K562 (cell line): ENCODE measurements at regions not wholly inside any gene's neighbourhood (a gene's known extent, or its start where the extent isn't known, plus 50 kb on each side); places are given as distances from the start of the nearest gene placed in this dataset.

Experiments used
- ATAC-seq: fragments of 200-7000 bp; cut with Tn5 transposase; 3 replicates; pipeline ENCODE4 v1.9.1; 2020; ENCODE audit warnings: moderate library complexity
- BruUV-seq: library from RNA; stranded (reverse); fragments of 400-500 nt; replicated peaks from 2 replicates; lab custom pipeline; 2021; lab: Mats Ljungman, UMichigan
- CTCF ChIA-PET: fragments of 300-600 bp; formaldehyde crosslinking; extraction: SDS; loops from one replicate; lab custom pipeline; 2021; ENCODE audit warnings: low intra/inter-chr PET ratio; lab: Yijun Ruan, JAX
- POLR2A ChIA-PET: fragments of 300-600, 350-650 bp; sonication (Branson Sonifier 250); formaldehyde crosslinking; extraction: SDS; loops from one replicate; lab custom pipeline; 2021; ENCODE audit warnings: antibody characterized with exemption, inconsistent platforms; lab: Yijun Ruan, JAX
- DNase-seq, 4 experiments: peaks; one replicate each; pipeline versions ENCODE4 v3.0.0 to v3.0.0-alpha.2; 2011 to 2018; ENCODE audit warnings: low spot score in 3 of 4, mixed read lengths in 3 of 4; ENCODE audit errors: extremely low read depth in 1 of 4
- FAIRE-seq: peaks from 2 replicates; lab custom pipeline; 2011; peaks lifted over from hg19 to GRCh38; lab: Jason Lieb, UNC
- H2AFZ ChIP-seq: 2 replicates; pipeline ENCODE4 v1.6.0; 2011; ENCODE audit warnings: low read depth, low read length, control low read depth, inconsistent platforms
- H3K27ac ChIP-seq: fragments of 200-600 bp; 3 replicates; pipeline ENCODE4 v1.8.0; 2011; ENCODE audit warnings: low read depth, mild to moderate bottlenecking, control low read depth, inconsistent platforms, low read length, moderate library complexity, mixed read lengths; ENCODE audit errors: extremely low read depth
- H3K27me3 ChIP-seq, 2 experiments: fragments of 300-600 bp in 1 of 2; 2 replicates in 1 of 2; 3 replicates in 1 of 2; pipeline versions ENCODE4 v1.6.0 to v1.8.0; 2011; ENCODE audit warnings: inconsistent platforms in 2 of 2, low read length in 2 of 2, mild to moderate bottlenecking in 1 of 2, mixed read lengths in 1 of 2, moderate library complexity in 1 of 2; ENCODE audit not compliant: control insufficient read depth in 2 of 2, insufficient read depth in 2 of 2
- H3K36me3 ChIP-seq: fragments of 300-600 bp; 3 replicates; pipeline ENCODE4 v1.8.0; 2011; ENCODE audit warnings: mild to moderate bottlenecking, low read length, inconsistent platforms; ENCODE audit not compliant: control insufficient read depth, insufficient read depth
- H3K4me1 ChIP-seq, 2 experiments: fragments of 200-600 bp in 1 of 2; replicated peaks in 1 of 2; 2 replicates in 1 of 2; 3 replicates in 1 of 2; pipeline versions ENCODE4 v1.5.1 to v1.8.0; 2011; ENCODE audit warnings: inconsistent platforms in 2 of 2, low read length in 2 of 2, mild to moderate bottlenecking in 1 of 2, mixed read lengths in 1 of 2, moderate library complexity in 1 of 2; ENCODE audit not compliant: control insufficient read depth in 2 of 2, insufficient read depth in 2 of 2
- H3K4me2 ChIP-seq: 2 replicates; pipeline ENCODE4 v1.6.1; 2011; ENCODE audit warnings: low read length, control low read depth, inconsistent platforms, mixed read lengths; ENCODE audit not compliant: insufficient read depth
- H3K4me3 ChIP-seq: fragments of 200-600 bp; sonication (generic), shearing (Covaris generic); 2 replicates; pipeline ENCODE4 v1.5.1; 2016; ENCODE audit warnings: control low read depth, inconsistent platforms
- H3K79me2 ChIP-seq: fragments of 200-600 bp; 3 replicates; pipeline ENCODE4 v1.8.0; 2011; ENCODE audit warnings: low read length, inconsistent platforms; ENCODE audit not compliant: control insufficient read depth, insufficient read depth
- H3K9ac ChIP-seq, 2 experiments: 2 replicates each; pipeline versions ENCODE4 v1.6.0 to v1.6.1; 2011; ENCODE audit warnings: low read depth in 2 of 2, low read length in 2 of 2, control low read depth in 1 of 2, inconsistent platforms in 1 of 2, mild to moderate bottlenecking in 1 of 2, mixed read lengths in 1 of 2; ENCODE audit not compliant: insufficient read depth in 1 of 2
- H3K9me1 ChIP-seq: one replicate; pipeline ENCODE4 v1.6.0; 2011; ENCODE audit warnings: inconsistent platforms, mild to moderate bottlenecking, low read length, moderate library complexity; ENCODE audit not compliant: control insufficient read depth, insufficient read depth
- H3K9me3 ChIP-seq: replicated peaks from 2 replicates; pipeline ENCODE4 v1.5.1; 2011; ENCODE audit warnings: low read depth, low read length, inconsistent platforms; ENCODE audit not compliant: control insufficient read depth, insufficient read depth
- H4K20me1 ChIP-seq: replicated peaks from 2 replicates; pipeline ENCODE4 v1.6.1; 2011; ENCODE audit warnings: low read length, inconsistent platforms, mixed read lengths; ENCODE audit not compliant: control insufficient read depth, insufficient read depth
- MEF2A ChIP-seq: IDR thresholded peaks from 2 replicates; pipeline ENCODE4 v1.6.1; 2011; ENCODE audit warnings: low read depth, mild to moderate bottlenecking, low read length, moderate library complexity; ENCODE audit not compliant: control insufficient read depth
- MEIS2 ChIP-seq: fragments of 450-650 bp; IDR thresholded peaks from 2 replicates; pipeline ENCODE4 v1.6.1; 2014; ENCODE audit warnings: mild to moderate bottlenecking; ENCODE audit not compliant: partially characterized antibody
- TCF15 ChIP-seq: fragments of 250-450 bp; sonication (Bioruptor Pico); IDR thresholded peaks from 2 replicates; pipeline ENCODE4 v1.8.0; 2022; ENCODE audit warnings: moderate library complexity, mild to moderate bottlenecking, inconsistent platforms
- ZNF143 ChIP-seq: sonication (generic); formaldehyde crosslinking; IDR thresholded peaks from 2 replicates; pipeline ENCODE4 v1.9.0; 2022; ENCODE audit warnings: mild to moderate bottlenecking, missing genetic modification reagents
- ZNF561 ChIP-seq: fragments of 450-650 bp; formaldehyde crosslinking; conservative IDR thresholded peaks from 2 replicates; pipeline ENCODE4 v1.4.0; 2020; ENCODE audit warnings: mild to moderate bottlenecking, moderate library complexity
- WGBS: fragments of 100-300 bp; shearing (Covaris generic); methylation state at CpG from one replicate; pipeline ENCODE4 v1.1.6; 2016; ENCODE audit warnings: low coverage, mixed read lengths; ENCODE audit not compliant: insufficient coverage; ENCODE audit errors: missing lambda C conversion rate; 5-methylcytosine and 5-hydroxymethylcytosine counted together
- in situ Hi-C: fragments of 300-500 bp; cut with MboI; formaldehyde crosslinking; loops from 4 replicates; pipeline ENCODE4 v1.15.0; 2018; ENCODE audit warnings: inconsistent platforms, mixed read lengths
- intact Hi-C: fragments of 100-400 bp; cut with micrococcal nuclease; formaldehyde crosslinking; loops from 2 replicates; pipeline ENCODE4 v1.14.2; 2022
- TF ChIP-seq, protein P1 (sequence below): fragments of 450-650 bp; IDR thresholded peaks from 2 replicates; pipeline ENCODE4 v1.6.1; 2016; ENCODE audit warnings: antibody characterized with exemption

- H3K27me3 ChIP-seq: no peaks in the 10 kb centered on the region; a peak in 1 of 5 replicates
- H3K4me1 ChIP-seq: no peaks in the 10 kb centered on the region
- H3K9me3 ChIP-seq: no peaks in the 10 kb centered on the region
- no peak overlapping the region for H3K4me3 ChIP-seq
- FAIRE-seq (no peak), DNase-seq (no peak), ATAC-seq (no peak)
- in situ Hi-C loops: no loop called here
- no peaks in the 10 kb centered on the region for H3K9me1 ChIP-seq
- ChIA-PET POLR2A (no interaction called here), CTCF (no interaction called here)
- intact Hi-C loops: no loop called here
- BruUV-seq: no TSS peak
- 0% methylated on average over 3 of the region's 3 CpGs for WGBS
- H3K27ac ChIP-seq: no peak overlapping the region
- no peak for TF ChIP-seq MEF2A
- TF ChIP-seq MEIS2: no peak
- no peak for TF ChIP-seq ZNF143 (CRISPR knock-in tag)
- TF ChIP-seq, protein P1, sequence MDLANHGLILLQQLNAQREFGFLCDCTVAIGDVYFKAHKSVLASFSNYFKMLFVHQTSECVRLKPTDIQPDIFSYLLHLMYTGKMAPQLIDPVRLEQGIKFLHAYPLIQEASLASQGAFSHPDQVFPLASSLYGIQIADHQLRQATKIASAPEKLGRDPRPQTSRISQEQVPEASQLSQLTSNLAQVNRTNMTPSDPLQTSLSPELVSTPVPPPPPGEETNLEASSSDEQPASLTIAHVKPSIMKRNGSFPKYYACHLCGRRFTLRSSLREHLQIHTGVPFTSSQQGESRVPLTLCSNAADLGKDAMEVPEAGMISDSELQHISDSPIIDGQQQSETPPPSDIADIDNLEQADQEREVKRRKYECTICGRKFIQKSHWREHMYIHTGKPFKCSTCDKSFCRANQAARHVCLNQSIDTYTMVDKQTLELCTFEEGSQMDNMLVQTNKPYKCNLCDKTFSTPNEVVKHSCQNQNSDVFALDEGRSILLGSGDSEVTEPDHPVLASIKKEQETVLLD: no peak
- no peak for TF ChIP-seq ZNF561 (CRISPR knock-in tag)
- no peak for TF ChIP-seq TCF15 (CRISPR knock-in tag)
- no peaks in the 10 kb centered on the region for H3K79me2 ChIP-seq
- no peaks in the 10 kb centered on the region for H3K36me3 ChIP-seq
- no peaks in the 10 kb centered on the region for H4K20me1 ChIP-seq
- H3K9ac ChIP-seq: no peak overlapping the region
- no peak overlapping the region for H3K4me2 ChIP-seq
- H2AFZ ChIP-seq: no peak overlapping the region
Observed at GRCh38 chr3:16114930-16115329, 59.5 kb upstream of the GALNT15 start.
